CD14-positive monocyte (primary cell): ENCODE measurements at regions not wholly inside any gene's neighbourhood (a gene's known extent, or its start where the extent isn't known, plus 50 kb on each side); places are given as distances from the start of the nearest gene placed in this dataset.

ENCODE experiments used
- DNase-seq, 3 donors: peaks; one replicate each; pipeline ENCODE4 v3.0.0-alpha.2; 2011 to 2022
- H2AFZ ChIP-seq: 2 replicates; pipeline ENCODE4 v1.6.0; 2012; ENCODE audit warnings: mild to moderate bottlenecking, low read depth, low read length, inconsistent platforms; ENCODE audit not compliant: insufficient read depth, poor library complexity, severe bottlenecking
- H3K27ac ChIP-seq, 2 donors: 1 replicate in 1 of 2; 2 replicates in 1 of 2; pipeline ENCODE4 v1.5.1; 2012 to 2013; ENCODE audit warnings: low read length in 2 of 2, control low read depth in 1 of 2, inconsistent platforms in 1 of 2, low read depth in 1 of 2, mild to moderate bottlenecking in 1 of 2
- H3K27me3 ChIP-seq, 2 donors: one replicate each; pipeline versions ENCODE4 v1.6.0 to v1.6.1; 2011 to 2013; ENCODE audit warnings: low read length in 2 of 2; ENCODE audit not compliant: control insufficient read depth in 2 of 2, insufficient read depth in 2 of 2
- H3K36me3 ChIP-seq, 2 donors: replicated peaks in 1 of 2; 1 replicate in 1 of 2; 2 replicates in 1 of 2; pipeline versions ENCODE4 v1.5.1 to v1.6.1; 2012 to 2013; ENCODE audit warnings: low read length in 2 of 2, control low read depth in 1 of 2, inconsistent platforms in 1 of 2, mild to moderate bottlenecking in 1 of 2; ENCODE audit not compliant: insufficient read depth in 2 of 2, control insufficient read depth in 1 of 2
- H3K4me1 ChIP-seq, 2 donors: 1 replicate in 1 of 2; 2 replicates in 1 of 2; pipeline versions ENCODE4 v1.5.1 to v1.6.1; 2012 to 2013; ENCODE audit warnings: low read length in 2 of 2, control low read depth in 1 of 2, inconsistent platforms in 1 of 2, mild to moderate bottlenecking in 1 of 2, moderate library complexity in 1 of 2; ENCODE audit not compliant: insufficient read depth in 2 of 2, control insufficient read depth in 1 of 2
- H3K4me2 ChIP-seq: replicated peaks from 2 replicates; pipeline ENCODE3; 2012; ENCODE audit warnings: low read length, moderate library complexity, mild to moderate bottlenecking; ENCODE audit not compliant: poor library complexity, severe bottlenecking; ENCODE audit errors: extremely low read depth
- H3K4me3 ChIP-seq, 3 experiments: fragments of 200-600 bp in 1 of 3; sonication (generic) in 1 of 3; replicated peaks in 1 of 3; 1 replicate in 2 of 3; 2 replicates in 1 of 3; pipeline ENCODE4 v1.5.1; 2011 to 2013; ENCODE audit warnings: low read length in 3 of 3, mild to moderate bottlenecking in 3 of 3, control low read depth in 2 of 3, low read depth in 2 of 3, inconsistent platforms in 1 of 3, moderate library complexity in 1 of 3
- H3K79me2 ChIP-seq: 2 replicates; pipeline ENCODE4 v1.6.0; 2012; ENCODE audit warnings: mild to moderate bottlenecking, control low read depth, inconsistent platforms, low read length, moderate library complexity; ENCODE audit not compliant: insufficient read depth
- H3K9ac ChIP-seq: 2 replicates; pipeline ENCODE4 v1.6.0; 2017; ENCODE audit warnings: low read length, mild to moderate bottlenecking; ENCODE audit not compliant: insufficient read depth, poor library complexity, severe bottlenecking
- H3K9me3 ChIP-seq, 2 donors: replicated peaks in 1 of 2; 1 replicate in 1 of 2; 2 replicates in 1 of 2; pipeline versions ENCODE4 v1.5.1 to v1.6.1; 2012 to 2013; ENCODE audit warnings: low read length in 2 of 2, control low read depth in 1 of 2; ENCODE audit not compliant: control insufficient read depth in 1 of 2, insufficient read depth in 1 of 2
- H4K20me1 ChIP-seq: 2 replicates; pipeline ENCODE4 v1.6.0; 2012; ENCODE audit warnings: mild to moderate bottlenecking, low read length, control low read depth, moderate library complexity; ENCODE audit not compliant: insufficient read depth
- H3K27ac Mint-ChIP-seq, 7 donors: one replicate each; pipeline ENCODE4 v1.8.0; 2020; ENCODE audit warnings: mild to moderate bottlenecking in 7 of 7, mixed read lengths in 7 of 7, moderate library complexity in 6 of 7, inconsistent platforms in 2 of 7
- H3K27me3 Mint-ChIP-seq, 3 donors: one replicate each; pipeline ENCODE4 v1.8.0; 2021 to 2022; ENCODE audit warnings: low read depth in 3 of 3, mild to moderate bottlenecking in 3 of 3, mixed read lengths in 3 of 3, moderate library complexity in 3 of 3, inconsistent platforms in 1 of 3
- H3K36me3 Mint-ChIP-seq, 2 donors: one replicate each; pipeline ENCODE4 v1.8.0; 2020; ENCODE audit warnings: mixed read lengths in 2 of 2, inconsistent platforms in 1 of 2, mild to moderate bottlenecking in 1 of 2
- H3K4me1 Mint-ChIP-seq: one replicate; pipeline ENCODE4 v1.8.0; 2020; ENCODE audit warnings: mild to moderate bottlenecking, mixed read lengths
- H3K4me3 Mint-ChIP-seq, 2 donors: one replicate each; pipeline ENCODE4 v1.8.0; 2020; ENCODE audit warnings: mild to moderate bottlenecking in 2 of 2, mixed read lengths in 2 of 2, moderate library complexity in 1 of 2
- H3K9me3 Mint-ChIP-seq, 7 donors: one replicate each; pipeline ENCODE4 v1.8.0; 2020 to 2022; ENCODE audit warnings: mixed read lengths in 7 of 7, mild to moderate bottlenecking in 6 of 7, moderate library complexity in 6 of 7, inconsistent platforms in 2 of 7
- WGBS: methylation state at CpG from one replicate; pipeline ENCODE4 v1.1.5; 2013; ENCODE audit warnings: missing lambda C conversion rate; ENCODE audit not compliant: insufficient coverage; 5-methylcytosine and 5-hydroxymethylcytosine counted together
- intact Hi-C, 2 donors: fragments of 100-400 bp; cut with micrococcal nuclease; formaldehyde crosslinking; loops; one replicate each; pipeline versions ENCODE4 v1.15.0 to v1.15.1; 2023
- TF ChIP-seq, protein P1 (sequence below): fragments of 200-600 bp; IDR thresholded peaks from one replicate; pipeline ENCODE4 v1.8.0; 2022; ENCODE audit warnings: antibody characterized with exemption, mild to moderate bottlenecking

DNA sequence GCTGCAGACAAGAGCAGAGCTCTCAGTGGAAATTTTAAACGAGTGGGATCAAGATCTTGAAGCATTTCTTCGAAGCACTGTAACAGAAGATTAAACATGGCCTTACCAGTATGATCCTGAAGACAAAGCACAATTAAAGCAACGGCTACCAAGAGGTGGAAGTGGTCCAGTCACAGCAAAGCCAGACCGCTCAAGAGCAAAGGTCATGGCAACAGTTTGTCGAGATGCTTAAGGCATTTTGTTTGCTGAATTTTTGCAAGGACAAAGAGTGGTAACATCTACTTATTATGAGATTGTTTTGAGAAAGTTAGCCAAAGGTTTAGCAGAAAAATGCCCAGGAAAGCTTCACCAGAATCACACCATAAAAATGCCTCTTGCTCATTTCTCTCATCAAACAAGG lies 153.4 kb upstream of the CARMIL1 start:
- Histone ChIP-seq H2AFZ (no peak overlapping the region), H3K9me3 (no peaks in the 10 kb centered on the region)

DNA sequence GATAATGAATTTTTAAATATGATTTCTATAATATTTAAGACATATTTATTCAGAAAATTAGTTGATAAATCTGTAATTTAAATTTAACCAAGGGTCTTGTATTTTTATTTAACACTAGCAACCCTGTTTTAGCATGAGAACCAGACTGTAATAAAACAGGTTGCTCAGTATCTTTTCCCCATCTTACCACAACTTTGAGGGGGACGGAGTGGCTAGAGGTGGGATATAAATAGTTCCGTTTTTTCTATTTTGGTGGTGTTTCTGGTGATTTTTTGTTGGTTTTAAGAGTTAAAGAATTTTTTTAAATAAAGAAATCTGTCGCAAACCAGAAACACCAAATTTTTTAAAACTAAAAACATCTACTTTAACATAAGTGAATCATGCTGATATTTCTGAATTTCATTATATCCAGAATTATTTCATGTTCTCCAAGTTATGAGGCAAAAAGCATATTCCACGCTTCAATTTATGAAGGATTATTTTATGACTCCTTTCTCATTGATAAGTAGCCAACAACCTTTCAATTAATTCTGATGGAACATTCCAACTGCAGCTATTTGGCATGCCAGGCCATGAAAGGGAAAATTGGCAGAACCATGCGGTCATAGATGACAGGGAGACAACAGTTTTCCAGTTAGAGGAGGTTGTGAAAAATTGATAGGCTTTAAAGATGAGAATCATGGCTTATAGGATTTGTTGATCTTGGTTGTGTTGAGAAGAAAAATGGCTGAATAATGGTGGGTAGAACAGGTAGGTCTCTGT lies 151.9 kb upstream of the CARMIL1 start:
- Histone ChIP-seq H3K4me3 (no peak overlapping the region), H3K27ac (no peak overlapping the region), H2AFZ (no peak overlapping the region), H3K4me1 (peaks cover 29 to 32% of the 10 kb centered on the region in 2 donors), H3K4me2 (no peak overlapping the region), H3K27me3 (no peaks in the 10 kb centered on the region), H4K20me1 (no peaks in the 10 kb centered on the region), H3K9me3 (no peaks in the 10 kb centered on the region), H3K79me2 (peaks cover 46% of the 10 kb centered on the region), H3K9ac (no peak overlapping the region), H3K36me3 (peaks cover 0 to 19% of the 10 kb centered on the region in 2 donors)
- Mint-ChIP-seq H3K27me3 (no peaks in the 10 kb centered on the region), H3K4me3 (no peak overlapping the region), H3K9me3 (peaks cover 0 to 3% (median 0%) of the 10 kb centered on the region in 7 donors), H3K27ac (no peak overlapping the region), H3K4me1 (peaks cover 35% of the 10 kb centered on the region), H3K36me3 (peaks cover 24 to 28% of the 10 kb centered on the region in 2 donors)
- intact Hi-C loops: loop anchor here in 1 of 2 donors (10.0 kb wide), 1 partner anchor 48 kb away; no protein-coding TSS in a partner anchor
- 100% methylated on average over 1 of the region's 5 CpGs for WGBS
- TF ChIP-seq, protein P1, sequence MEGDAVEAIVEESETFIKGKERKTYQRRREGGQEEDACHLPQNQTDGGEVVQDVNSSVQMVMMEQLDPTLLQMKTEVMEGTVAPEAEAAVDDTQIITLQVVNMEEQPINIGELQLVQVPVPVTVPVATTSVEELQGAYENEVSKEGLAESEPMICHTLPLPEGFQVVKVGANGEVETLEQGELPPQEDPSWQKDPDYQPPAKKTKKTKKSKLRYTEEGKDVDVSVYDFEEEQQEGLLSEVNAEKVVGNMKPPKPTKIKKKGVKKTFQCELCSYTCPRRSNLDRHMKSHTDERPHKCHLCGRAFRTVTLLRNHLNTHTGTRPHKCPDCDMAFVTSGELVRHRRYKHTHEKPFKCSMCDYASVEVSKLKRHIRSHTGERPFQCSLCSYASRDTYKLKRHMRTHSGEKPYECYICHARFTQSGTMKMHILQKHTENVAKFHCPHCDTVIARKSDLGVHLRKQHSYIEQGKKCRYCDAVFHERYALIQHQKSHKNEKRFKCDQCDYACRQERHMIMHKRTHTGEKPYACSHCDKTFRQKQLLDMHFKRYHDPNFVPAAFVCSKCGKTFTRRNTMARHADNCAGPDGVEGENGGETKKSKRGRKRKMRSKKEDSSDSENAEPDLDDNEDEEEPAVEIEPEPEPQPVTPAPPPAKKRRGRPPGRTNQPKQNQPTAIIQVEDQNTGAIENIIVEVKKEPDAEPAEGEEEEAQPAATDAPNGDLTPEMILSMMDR: no peak
- DNase-seq: no peak

More for the DNA sequence above, 153.4 kb upstream of the CARMIL1 start:
- peaks cover 0 to 3% (median 0%) of the 10 kb centered on the region in 7 donors for H3K9me3 Mint-ChIP-seq
- intact Hi-C loops: loop anchor here in 1 of 2 donors (10.0 kb wide), 1 partner anchor 49 kb away; no protein-coding TSS in a partner anchor
- WGBS: 100% methylated on average over 3 of the region's 5 CpGs
- H3K4me3 Mint-ChIP-seq: no peak overlapping the region
- Histone ChIP-seq H4K20me1 (no peaks in the 10 kb centered on the region), H3K4me2 (no peak overlapping the region), H3K4me1 (peaks cover 23 to 25% of the 10 kb centered on the region in 2 donors), H3K36me3 (peaks cover 0 to 19% of the 10 kb centered on the region in 2 donors), H3K79me2 (peaks cover 47% of the 10 kb centered on the region), H3K27ac (no peak overlapping the region), H3K27me3 (no peaks in the 10 kb centered on the region), H3K9ac (no peak overlapping the region), H3K4me3 (no peak overlapping the region)
- no peak overlapping the region for H3K27ac Mint-ChIP-seq
- no peak for DNase-seq
- peaks cover 30% of the 10 kb centered on the region for H3K4me1 Mint-ChIP-seq
- TF ChIP-seq, protein P1: no peak
- no peaks in the 10 kb centered on the region for H3K27me3 Mint-ChIP-seq
- H3K36me3 Mint-ChIP-seq: peaks cover 28 to 33% of the 10 kb centered on the region in 2 donors
